K562 (cell line): ENCODE measurements at regions not wholly inside any gene's neighbourhood (a gene's known extent, or its start where the extent isn't known, plus 50 kb on each side); places are given as distances from the start of the nearest gene placed in this dataset.

ENCODE experiments used
- ARID4B ChIP-seq: sonication (generic); formaldehyde crosslinking; IDR thresholded peaks from 2 replicates; pipeline ENCODE4 v1.8.0; 2022; ENCODE audit warnings: mild to moderate bottlenecking, missing genetic modification reagents
- ETV1 ChIP-seq: fragments of 450-650 bp; conservative IDR thresholded peaks from 2 replicates; pipeline ENCODE4 v1.6.1; 2016; ENCODE audit warnings: missing genetic modification characterization, control low read depth, low read depth, missing compliant biosample characterization
- EWSR1 ChIP-seq: fragments of 450-650 bp; IDR thresholded peaks from 2 replicates; pipeline ENCODE4 v1.6.1; 2018; ENCODE audit warnings: borderline replicate concordance, mild to moderate bottlenecking, low read depth, moderate library complexity; ENCODE audit not compliant: partially characterized antibody
- GABPB1 ChIP-seq: sonication (generic); formaldehyde crosslinking; IDR thresholded peaks from 2 replicates; pipeline ENCODE4 v1.8.0; 2022; ENCODE audit warnings: mild to moderate bottlenecking, missing genetic modification reagents
- GTF2E2 ChIP-seq: fragments of 200-800 bp; sonication (Bioruptor generic); IDR thresholded peaks from 2 replicates; pipeline ENCODE4 v1.6.1; 2016; ENCODE audit warnings: missing genetic modification characterization, missing compliant biosample characterization
- MAFF ChIP-seq: IDR thresholded peaks from 2 replicates; pipeline ENCODE4 v1.6.1; 2012; ENCODE audit warnings: low read length, improper control_type of control experiment
- NFXL1 ChIP-seq: fragments of 450-650 bp; formaldehyde crosslinking; IDR thresholded peaks from 2 replicates; pipeline ENCODE4 v1.4.0; 2021; ENCODE audit warnings: mild to moderate bottlenecking
- NR2F6 ChIP-seq: fragments of 450-650 bp; formaldehyde crosslinking; IDR thresholded peaks from 2 replicates; pipeline ENCODE4 v1.4.0; 2020; ENCODE audit warnings: mild to moderate bottlenecking
- PTTG1 ChIP-seq: fragments of 450-650 bp; IDR thresholded peaks from 2 replicates; pipeline ENCODE4 v1.6.1; 2016; ENCODE audit warnings: low read depth, mild to moderate bottlenecking, missing genetic modification characterization, missing compliant biosample characterization
- RBM25 ChIP-seq: fragments of 200-400 bp; formaldehyde crosslinking; IDR thresholded peaks from 2 replicates; pipeline ENCODE4 v1.6.1; 2018; ENCODE audit warnings: low read length, low read depth, moderate library complexity; ENCODE audit not compliant: severe bottlenecking
- U2AF1 ChIP-seq: fragments of 200-400 bp; formaldehyde crosslinking; optimal IDR thresholded peaks from 2 replicates; pipeline ENCODE3; 2017; ENCODE audit warnings: mild to moderate bottlenecking, low read depth, low read length, moderate library complexity
- ZNF436 ChIP-seq: fragments of 250-450, 450-650 bp; sonication (Bioruptor Pico); formaldehyde crosslinking; IDR thresholded peaks from 2 replicates; pipeline ENCODE4 v1.7.0; 2020; ENCODE audit warnings: mild to moderate bottlenecking
- ZNF764 ChIP-seq: fragments of 250-450 bp; sonication (Bioruptor Pico); IDR thresholded peaks from 2 replicates; pipeline ENCODE4 v1.4.0; 2020; ENCODE audit warnings: low read depth, mild to moderate bottlenecking, moderate library complexity
- ZSCAN32 ChIP-seq: fragments of 450-650 bp; formaldehyde crosslinking; IDR thresholded peaks from 2 replicates; pipeline ENCODE4 v1.4.0; 2020; ENCODE audit warnings: mild to moderate bottlenecking, moderate library complexity
- TF ChIP-seq, protein P1 (sequence below): fragments of 450-650 bp; IDR thresholded peaks from 2 replicates; pipeline ENCODE4 v1.6.1; 2018; ENCODE audit not compliant: partially characterized antibody
- TF ChIP-seq, protein P2 (sequence below): fragments of 450-650 bp; conservative IDR thresholded peaks from 2 replicates; pipeline ENCODE4 v1.6.1; 2016; ENCODE audit warnings: missing genetic modification characterization, low read depth, mild to moderate bottlenecking, missing compliant biosample characterization, moderate library complexity
- TF ChIP-seq, protein P3 (sequence below): fragments of 450-650 bp; formaldehyde crosslinking; IDR thresholded peaks from 2 replicates; pipeline ENCODE4 v1.4.0; 2020; ENCODE audit warnings: mild to moderate bottlenecking, moderate library complexity

DNA sequence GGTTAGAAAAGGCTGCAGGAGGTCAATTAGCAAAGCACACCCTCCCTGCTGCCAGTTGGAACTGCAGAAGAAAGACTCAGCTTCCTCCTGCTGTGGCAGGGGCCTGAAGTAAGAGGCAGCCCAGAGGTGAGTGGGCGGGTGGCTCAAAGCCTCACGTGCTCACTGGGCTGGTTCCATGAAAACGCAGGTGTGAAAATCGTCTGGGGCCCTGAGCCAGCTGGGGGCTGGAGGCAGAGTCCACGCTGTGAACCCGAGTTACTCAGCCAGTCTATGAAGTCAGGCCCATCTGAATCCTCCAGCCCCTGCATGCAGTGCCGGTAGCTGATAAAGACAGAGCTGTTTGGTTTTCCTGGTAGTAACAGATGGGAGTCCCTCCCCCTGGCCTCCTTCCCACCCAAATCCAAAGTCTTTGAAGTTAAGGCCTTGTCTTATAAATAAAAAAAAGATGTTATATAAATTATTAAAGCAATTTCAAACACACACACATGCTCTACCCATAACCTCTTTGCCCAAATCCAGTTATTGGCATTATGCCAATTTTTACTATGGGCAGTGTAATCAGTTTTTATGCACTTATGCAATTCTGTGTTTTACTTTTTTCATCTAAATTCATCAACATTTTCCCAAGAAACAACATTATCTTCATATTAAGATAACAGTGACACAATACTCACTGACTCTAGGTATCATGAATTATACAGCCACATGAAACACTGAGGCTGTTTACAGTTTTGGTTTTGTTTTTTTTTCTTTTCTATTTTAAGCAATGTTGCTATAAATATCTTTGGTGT lies 57.9 kb upstream of the PNMA1 start (continued):
- TF ChIP-seq U2AF1 (no peak), EWSR1 (no peak), PTTG1 (tag) (no peak), GTF2E2 (tag) (peak; percentile 50; the same call in 1 of the 2 replicates), NR2F6 (CRISPR knock-in tag) (no peak), ETV1 (no peak), GABPB1 (CRISPR knock-in tag) (no peak), NFXL1 (CRISPR knock-in tag) (no peak), ZNF764 (CRISPR knock-in tag) (no peak), ZNF436 (no peak), RBM25 (no peak), MAFF (no peak), ARID4B (CRISPR knock-in tag) (no peak), ZSCAN32 (CRISPR knock-in tag) (no peak)
- TF ChIP-seq, protein P1, sequence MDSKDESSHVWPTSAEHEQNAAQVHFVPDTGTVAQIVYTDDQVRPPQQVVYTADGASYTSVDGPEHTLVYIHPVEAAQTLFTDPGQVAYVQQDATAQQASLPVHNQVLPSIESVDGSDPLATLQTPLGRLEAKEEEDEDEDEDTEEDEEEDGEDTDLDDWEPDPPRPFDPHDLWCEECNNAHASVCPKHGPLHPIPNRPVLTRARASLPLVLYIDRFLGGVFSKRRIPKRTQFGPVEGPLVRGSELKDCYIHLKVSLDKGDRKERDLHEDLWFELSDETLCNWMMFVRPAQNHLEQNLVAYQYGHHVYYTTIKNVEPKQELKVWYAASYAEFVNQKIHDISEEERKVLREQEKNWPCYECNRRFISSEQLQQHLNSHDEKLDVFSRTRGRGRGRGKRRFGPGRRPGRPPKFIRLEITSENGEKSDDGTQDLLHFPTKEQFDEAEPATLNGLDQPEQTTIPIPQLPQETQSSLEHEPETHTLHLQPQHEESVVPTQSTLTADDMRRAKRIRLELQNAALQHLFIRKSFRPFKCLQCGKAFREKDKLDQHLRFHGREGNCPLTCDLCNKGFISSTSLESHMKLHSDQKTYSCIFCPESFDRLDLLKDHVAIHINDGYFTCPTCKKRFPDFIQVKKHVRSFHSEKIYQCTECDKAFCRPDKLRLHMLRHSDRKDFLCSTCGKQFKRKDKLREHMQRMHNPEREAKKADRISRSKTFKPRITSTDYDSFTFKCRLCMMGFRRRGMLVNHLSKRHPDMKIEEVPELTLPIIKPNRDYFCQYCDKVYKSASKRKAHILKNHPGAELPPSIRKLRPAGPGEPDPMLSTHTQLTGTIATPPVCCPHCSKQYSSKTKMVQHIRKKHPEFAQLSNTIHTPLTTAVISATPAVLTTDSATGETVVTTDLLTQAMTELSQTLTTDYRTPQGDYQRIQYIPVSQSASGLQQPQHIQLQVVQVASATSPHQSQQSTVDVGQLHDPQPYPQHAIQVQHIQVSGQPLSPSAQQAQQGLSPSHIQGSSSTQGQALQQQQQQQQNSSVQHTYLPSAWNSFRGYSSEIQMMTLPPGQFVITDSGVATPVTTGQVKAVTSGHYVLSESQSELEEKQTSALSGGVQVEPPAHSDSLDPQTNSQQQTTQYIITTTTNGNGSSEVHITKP = peak; percentile 83
- TF ChIP-seq, protein P2, sequence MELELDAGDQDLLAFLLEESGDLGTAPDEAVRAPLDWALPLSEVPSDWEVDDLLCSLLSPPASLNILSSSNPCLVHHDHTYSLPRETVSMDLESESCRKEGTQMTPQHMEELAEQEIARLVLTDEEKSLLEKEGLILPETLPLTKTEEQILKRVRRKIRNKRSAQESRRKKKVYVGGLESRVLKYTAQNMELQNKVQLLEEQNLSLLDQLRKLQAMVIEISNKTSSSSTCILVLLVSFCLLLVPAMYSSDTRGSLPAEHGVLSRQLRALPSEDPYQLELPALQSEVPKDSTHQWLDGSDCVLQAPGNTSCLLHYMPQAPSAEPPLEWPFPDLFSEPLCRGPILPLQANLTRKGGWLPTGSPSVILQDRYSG (tag) = no peak
- TF ChIP-seq, protein P3, sequence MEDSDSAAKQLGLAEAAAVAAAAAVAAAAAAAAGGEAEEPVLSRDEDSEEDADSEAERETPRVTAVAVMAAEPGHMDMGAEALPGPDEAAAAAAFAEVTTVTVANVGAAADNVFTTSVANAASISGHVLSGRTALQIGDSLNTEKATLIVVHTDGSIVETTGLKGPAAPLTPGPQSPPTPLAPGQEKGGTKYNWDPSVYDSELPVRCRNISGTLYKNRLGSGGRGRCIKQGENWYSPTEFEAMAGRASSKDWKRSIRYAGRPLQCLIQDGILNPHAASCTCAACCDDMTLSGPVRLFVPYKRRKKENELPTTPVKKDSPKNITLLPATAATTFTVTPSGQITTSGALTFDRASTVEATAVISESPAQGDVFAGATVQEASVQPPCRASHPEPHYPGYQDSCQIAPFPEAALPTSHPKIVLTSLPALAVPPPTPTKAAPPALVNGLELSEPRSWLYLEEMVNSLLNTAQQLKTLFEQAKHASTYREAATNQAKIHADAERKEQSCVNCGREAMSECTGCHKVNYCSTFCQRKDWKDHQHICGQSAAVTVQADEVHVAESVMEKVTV (CRISPR knock-in tag) = no peak
